Tibial nerve (tissue), 4 donors: ENCODE measurements at regions not wholly inside any gene's neighbourhood (a gene's known extent, or its start where the extent isn't known, plus 50 kb on each side); places are given as distances from the start of the nearest gene placed in this dataset.

Experiments used
- DNase-seq, 2 donors: peaks; one replicate each; pipeline ENCODE4 v3.0.0-alpha.2; 2019; ENCODE audit warnings: low spot score in 2 of 2
- H3K27ac ChIP-seq, 4 donors: fragments of 200-600 bp; sonication (generic) in 3 of 4; one replicate each; pipeline ENCODE4 v1.5.1; 2017 to 2019; ENCODE audit warnings: mild to moderate bottlenecking in 1 of 4
- H3K27me3 ChIP-seq, 2 donors: fragments of 200-600 bp; sonication (generic) in 1 of 2; one replicate each; pipeline versions ENCODE4 v1.5.1 to v1.6.0; 2017 to 2019
- H3K36me3 ChIP-seq, 3 donors: fragments of 200-600 bp; sonication (generic); one replicate each; pipeline ENCODE4 v1.5.1; 2018 to 2019
- H3K4me1 ChIP-seq, 4 donors: fragments of 200-600 bp; sonication (generic) in 3 of 4; one replicate each; pipeline ENCODE4 v1.5.1; 2017 to 2019
- H3K4me3 ChIP-seq, 4 donors: fragments of 200-600 bp; sonication (generic) in 3 of 4; one replicate each; pipeline ENCODE4 v1.5.1; 2017 to 2019; ENCODE audit warnings: mild to moderate bottlenecking in 1 of 4, moderate library complexity in 1 of 4
- H3K9me3 ChIP-seq, 4 donors: fragments of 200-600 bp; sonication (generic) in 3 of 4; one replicate each; pipeline ENCODE4 v1.5.1; 2017 to 2019
- CTCF ChIP-seq, 5 experiments: fragments of 200-600 bp in 3 of 5; fragments of 450-650 bp in 2 of 5; sonication (generic) in 3 of 5; IDR thresholded peaks; one replicate each; pipeline ENCODE4 v1.5.1; 2016 to 2019; ENCODE audit warnings: antibody characterized with exemption in 5 of 5, mild to moderate bottlenecking in 3 of 5, moderate library complexity in 2 of 5
- EP300 ChIP-seq, 2 donors: sonication (generic); formaldehyde crosslinking; IDR thresholded peaks; one replicate each; pipeline ENCODE4 v1.6.1; 2017; ENCODE audit warnings: antibody characterized with exemption in 2 of 2, mild to moderate bottlenecking in 1 of 2
- POLR2A ChIP-seq, 2 donors: fragments of 450-650 bp; IDR thresholded peaks; one replicate each; pipeline ENCODE4 v1.6.1; 2017; ENCODE audit warnings: antibody characterized with exemption in 2 of 2, mild to moderate bottlenecking in 2 of 2, moderate library complexity in 2 of 2
- WGBS, 2 donors: methylation state at CpG; one replicate each; pipeline ENCODE4 v1.1.5; 2018; 5-methylcytosine and 5-hydroxymethylcytosine counted together

DNA sequence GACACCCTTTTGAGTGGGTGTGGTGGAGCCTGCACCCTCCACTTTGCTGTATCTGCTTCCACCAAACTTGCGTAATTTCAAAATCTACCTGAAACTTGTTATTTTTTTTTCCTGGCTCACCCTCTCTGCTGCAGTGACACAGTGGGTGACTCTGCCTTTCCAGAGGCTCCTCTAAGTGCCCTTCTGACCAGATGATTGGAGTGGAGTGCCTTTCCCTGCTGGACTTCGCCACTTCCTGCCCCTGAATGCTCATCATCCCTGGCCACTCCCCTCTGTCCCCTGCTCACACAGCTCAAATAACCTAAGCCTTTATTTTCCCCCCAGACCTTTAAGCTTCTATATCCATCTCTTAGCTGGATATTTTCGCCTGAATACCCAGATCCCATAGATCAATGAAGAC, 777.5 kb upstream of the ID2 start:
- Histone ChIP-seq H3K27me3 (no peaks in the 10 kb centered on the region), H3K9me3 (no peaks in the 10 kb centered on the region), H3K27ac (no peak overlapping the region), H3K4me3 (no peak overlapping the region), H3K36me3 (no peaks in the 10 kb centered on the region), H3K4me1 (no peaks in the 10 kb centered on the region)
- DNase-seq = no peak
- 87 to 94% methylated on average over 3 of the region's 3 CpGs for WGBS, 2 donors
- TF ChIP-seq EP300 (IDR thresholded peaks at IDR 0.05) (no peak), POLR2A (IDR thresholded peaks at IDR 0.05) (no peak), CTCF (IDR thresholded peaks at IDR 0.05) (no peak)

- Histone ChIP-seq H3K36me3 (no peaks in the 10 kb centered on the region), H3K4me3 (no peak overlapping the region), H3K4me1 (no peaks in the 10 kb centered on the region), H3K27ac (no peak overlapping the region), H3K9me3 (no peaks in the 10 kb centered on the region), H3K27me3 (no peaks in the 10 kb centered on the region)
- TF ChIP-seq EP300 (IDR thresholded peaks at IDR 0.05) (no peak), CTCF (IDR thresholded peaks at IDR 0.05) (no peak)
- DNase-seq = no peak
- 86 to 88% methylated on average over 12 of the region's 12 CpGs for WGBS, 2 donors
Measured at GRCh38 chr2:7905756-7906155, 776.1 kb upstream of the ID2 start.

DNA sequence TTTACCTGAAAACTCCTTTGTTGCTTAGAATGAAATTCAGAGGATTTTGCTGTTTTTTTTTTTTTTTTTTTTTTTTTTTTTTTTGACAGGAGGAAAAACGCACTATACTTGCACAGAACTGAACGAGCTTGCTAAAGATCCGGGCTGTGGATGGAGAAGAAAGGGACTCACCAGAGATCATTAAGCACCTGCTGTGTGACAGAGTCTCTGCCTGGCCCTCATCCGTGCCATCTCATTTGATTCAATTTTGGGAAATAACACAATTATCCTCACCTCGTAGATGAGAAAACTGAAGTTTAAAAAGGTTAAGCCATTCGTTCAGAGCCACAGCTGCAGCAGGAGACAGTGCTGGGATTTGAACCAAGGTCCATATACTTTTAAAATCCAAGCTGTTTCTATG, 775.4 kb upstream of the ID2 start:
- Histone ChIP-seq H3K36me3 (no peaks in the 10 kb centered on the region), H3K4me1 (no peaks in the 10 kb centered on the region), H3K9me3 (no peaks in the 10 kb centered on the region), H3K27ac (no peak overlapping the region), H3K4me3 (no peak overlapping the region), H3K27me3 (no peaks in the 10 kb centered on the region)
- TF ChIP-seq POLR2A (IDR thresholded peaks at IDR 0.05) = no peak
- no peak for TF ChIP-seq CTCF (IDR thresholded peaks at IDR 0.05)
- no peak for TF ChIP-seq EP300 (IDR thresholded peaks at IDR 0.05)
- WGBS, 2 donors = 75 to 82% methylated on average over 6 of the region's 6 CpGs
- no peak for DNase-seq

DNA sequence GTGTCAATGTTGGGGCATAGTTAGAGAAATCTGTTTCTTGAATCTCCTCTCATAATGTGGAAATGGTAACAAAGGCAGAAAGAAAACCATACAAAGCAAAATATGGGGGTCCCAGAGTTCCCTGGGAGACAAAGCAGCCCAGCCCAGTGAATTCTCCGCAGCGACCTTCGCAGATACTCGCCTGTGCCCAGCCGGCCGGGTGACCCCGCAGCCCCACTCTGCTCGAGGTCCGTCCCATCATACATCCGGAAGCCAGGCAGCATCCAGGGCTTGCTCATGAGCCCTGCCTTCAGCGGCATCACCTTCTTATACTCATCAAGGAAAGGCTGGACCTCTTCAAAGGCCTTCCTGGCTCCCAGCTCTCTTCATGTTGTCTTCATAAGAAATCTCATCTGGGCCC, 774.8 kb upstream of the ID2 start:
- 91 to 94% methylated on average over 11 of the region's 11 CpGs for WGBS, 2 donors
- DNase-seq = no peak
- no peaks in the 10 kb centered on the region for H3K4me1 ChIP-seq
- H3K27ac ChIP-seq = no peak overlapping the region
- no peaks in the 10 kb centered on the region for H3K9me3 ChIP-seq
- no peaks in the 10 kb centered on the region for H3K27me3 ChIP-seq
- H3K36me3 ChIP-seq = no peaks in the 10 kb centered on the region
- H3K4me3 ChIP-seq = no peak overlapping the region
- TF ChIP-seq CTCF (IDR thresholded peaks at IDR 0.05) (no peak), EP300 (IDR thresholded peaks at IDR 0.05) (no peak), POLR2A (IDR thresholded peaks at IDR 0.05) (no peak)

DNA sequence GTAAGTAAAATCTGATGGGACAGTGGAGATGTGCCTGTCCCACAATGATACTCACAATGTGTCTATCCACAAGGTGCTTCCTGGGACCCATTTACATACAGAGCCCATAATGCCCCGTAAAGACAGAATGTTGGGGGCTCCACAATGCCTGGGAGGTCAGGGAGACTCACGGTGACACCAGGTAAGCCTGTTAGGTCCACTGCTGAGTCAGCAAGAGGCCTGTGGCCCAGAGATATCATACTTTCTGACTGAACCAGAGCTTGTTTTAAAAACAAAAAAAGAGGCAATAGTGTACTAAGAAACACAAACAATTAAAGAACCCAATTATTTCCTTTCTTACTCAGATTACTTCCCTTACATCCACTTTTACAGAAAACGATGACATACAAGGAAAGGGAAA, 771.1 kb upstream of the ID2 start:
- H3K27ac ChIP-seq = no peak overlapping the region
- no peaks in the 10 kb centered on the region for H3K9me3 ChIP-seq
- no peak for DNase-seq
- no peak for TF ChIP-seq CTCF (IDR thresholded peaks at IDR 0.05)
- no peak for TF ChIP-seq POLR2A (IDR thresholded peaks at IDR 0.05)
- TF ChIP-seq EP300 (IDR thresholded peaks at IDR 0.05) = no peak
- H3K4me1 ChIP-seq = no peaks in the 10 kb centered on the region
- H3K4me3 ChIP-seq = no peak overlapping the region
- no peaks in the 10 kb centered on the region for H3K27me3 ChIP-seq
- 88 to 90% methylated on average over 3 of the region's 3 CpGs for WGBS, 2 donors
- no peaks in the 10 kb centered on the region for H3K36me3 ChIP-seq
